ENCODE measurements at regions not wholly inside any gene's neighbourhood (a gene's known extent, or its start where the extent isn't known, plus 50 kb on each side); places are given as distances from the start of the nearest gene placed in this dataset.
"Not testable (repeated sequence)": the region's sequence is repeated elsewhere in the genome, so short reads cannot be mapped to it uniquely, and the experiment has no call there.

DNA sequence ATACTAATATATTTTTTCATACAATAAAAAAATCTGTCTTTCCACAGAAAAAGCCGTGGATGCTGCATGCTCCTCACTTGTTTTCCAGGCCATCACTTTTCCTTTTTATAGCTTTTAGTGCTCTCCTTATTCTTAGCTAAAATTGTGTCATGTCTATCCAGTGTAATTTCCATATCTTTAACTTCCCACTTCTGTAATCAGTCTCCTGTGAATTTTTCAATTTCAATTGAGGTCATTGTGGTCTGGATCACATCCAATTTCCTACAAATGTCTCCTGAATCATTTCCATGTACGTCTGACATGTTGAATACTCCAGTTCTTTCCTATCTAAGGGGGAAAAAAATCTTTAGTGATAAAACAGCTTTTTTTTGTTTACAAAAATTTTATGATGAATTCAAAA lies 838.2 kb upstream of the B3GALT2 start:
- H3K36me3 ChIP-seq = no peaks in the 10 kb centered on the region
- TF ChIP-seq, protein P1, sequence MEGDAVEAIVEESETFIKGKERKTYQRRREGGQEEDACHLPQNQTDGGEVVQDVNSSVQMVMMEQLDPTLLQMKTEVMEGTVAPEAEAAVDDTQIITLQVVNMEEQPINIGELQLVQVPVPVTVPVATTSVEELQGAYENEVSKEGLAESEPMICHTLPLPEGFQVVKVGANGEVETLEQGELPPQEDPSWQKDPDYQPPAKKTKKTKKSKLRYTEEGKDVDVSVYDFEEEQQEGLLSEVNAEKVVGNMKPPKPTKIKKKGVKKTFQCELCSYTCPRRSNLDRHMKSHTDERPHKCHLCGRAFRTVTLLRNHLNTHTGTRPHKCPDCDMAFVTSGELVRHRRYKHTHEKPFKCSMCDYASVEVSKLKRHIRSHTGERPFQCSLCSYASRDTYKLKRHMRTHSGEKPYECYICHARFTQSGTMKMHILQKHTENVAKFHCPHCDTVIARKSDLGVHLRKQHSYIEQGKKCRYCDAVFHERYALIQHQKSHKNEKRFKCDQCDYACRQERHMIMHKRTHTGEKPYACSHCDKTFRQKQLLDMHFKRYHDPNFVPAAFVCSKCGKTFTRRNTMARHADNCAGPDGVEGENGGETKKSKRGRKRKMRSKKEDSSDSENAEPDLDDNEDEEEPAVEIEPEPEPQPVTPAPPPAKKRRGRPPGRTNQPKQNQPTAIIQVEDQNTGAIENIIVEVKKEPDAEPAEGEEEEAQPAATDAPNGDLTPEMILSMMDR (IDR thresholded peaks at IDR 0.05; ENCODE audit: low read depth, low read length) = no peak
- DNase-seq = no peak
- H3K27me3 ChIP-seq = no peaks in the 10 kb centered on the region
- no peaks in the 10 kb centered on the region for H3K4me1 ChIP-seq
- H3K9me3 ChIP-seq = no peaks in the 10 kb centered on the region
- no peak overlapping the region for H3K4me3 ChIP-seq (ENCODE audit: low read depth, low read length)

- H3K4me1 ChIP-seq = no peaks in the 10 kb centered on the region
- no peak for DNase-seq
- no peaks in the 10 kb centered on the region for H3K9me3 ChIP-seq
- no peak overlapping the region for H3K4me3 ChIP-seq (ENCODE audit: low read depth, low read length)
- no peaks in the 10 kb centered on the region for H3K27me3 ChIP-seq
- H3K36me3 ChIP-seq = no peaks in the 10 kb centered on the region
- TF ChIP-seq, protein P1 (IDR thresholded peaks at IDR 0.05; ENCODE audit: low read depth, low read length) = no peak
Measured at GRCh38 chr1:194014014-194014413, 827.6 kb upstream of the B3GALT2 start.

GRCh38 chr1:194013561-194013960 lies 827.1 kb upstream of the B3GALT2 start:
- no peaks in the 10 kb centered on the region for H3K4me1 ChIP-seq
- H3K4me3 ChIP-seq (ENCODE audit: low read depth, low read length) = no peak overlapping the region
- H3K27me3 ChIP-seq = no peaks in the 10 kb centered on the region
- no peaks in the 10 kb centered on the region for H3K9me3 ChIP-seq
- no peaks in the 10 kb centered on the region for H3K36me3 ChIP-seq
- TF ChIP-seq, protein P1 (IDR thresholded peaks at IDR 0.05; ENCODE audit: low read depth, low read length) = no peak
- DNase-seq = no peak

- no peak overlapping the region for H3K4me3 ChIP-seq (ENCODE audit: low read depth, low read length)
- no peaks in the 10 kb centered on the region for H3K36me3 ChIP-seq
- TF ChIP-seq, protein P1 (IDR thresholded peaks at IDR 0.05; ENCODE audit: low read depth, low read length) = no peak
- no peaks in the 10 kb centered on the region for H3K9me3 ChIP-seq
- no peak for DNase-seq
- no peaks in the 10 kb centered on the region for H3K4me1 ChIP-seq
- H3K27me3 ChIP-seq = no peaks in the 10 kb centered on the region
Measured at GRCh38 chr1:194004146-194004545, 817.7 kb upstream of the B3GALT2 start.

DNA sequence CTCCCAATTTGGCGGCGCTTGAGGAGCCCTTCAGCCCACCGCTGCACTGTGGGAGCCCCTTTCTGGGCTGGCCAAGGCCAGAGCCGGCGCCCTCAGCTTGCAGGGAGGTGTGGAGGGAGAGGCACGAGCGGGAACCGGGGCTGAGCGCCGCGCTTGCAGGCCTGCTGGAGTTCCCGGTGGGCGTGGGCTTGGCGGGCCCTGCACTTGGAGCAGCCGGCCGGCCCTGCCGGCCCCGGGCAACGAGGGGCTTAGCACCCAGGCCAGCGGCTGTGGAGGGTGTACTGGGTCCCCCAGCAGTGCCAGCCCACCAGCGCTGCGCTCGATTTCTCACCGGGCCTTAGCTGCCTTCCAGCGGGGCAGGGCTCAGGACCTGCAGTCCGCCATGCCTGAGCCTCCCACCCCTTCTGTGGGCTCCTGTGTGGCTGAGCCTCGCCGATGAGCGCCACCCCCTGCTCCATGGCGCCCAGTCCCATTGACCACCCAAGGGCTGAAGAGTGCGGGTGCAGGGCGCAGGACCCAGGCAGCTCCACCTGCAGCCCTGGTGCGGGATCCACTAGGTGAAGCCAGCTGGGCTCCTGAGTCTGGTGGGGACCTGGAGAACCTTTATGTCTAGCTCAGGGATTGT lies 815.4 kb upstream of the B3GALT2 start:
- DNase-seq; H3K9me3 ChIP-seq; H3K4me1 ChIP-seq; H3K36me3 ChIP-seq; H3K4me3 ChIP-seq (ENCODE audit: low read depth, low read length); H3K27me3 ChIP-seq: not testable (repeated sequence)

- no peak for DNase-seq
- H3K4me1 ChIP-seq = no peaks in the 10 kb centered on the region
- H3K4me3 ChIP-seq (ENCODE audit: low read depth, low read length) = no peak overlapping the region
- H3K27me3 ChIP-seq = no peaks in the 10 kb centered on the region
- TF ChIP-seq, protein P1 (IDR thresholded peaks at IDR 0.05; ENCODE audit: low read depth, low read length) = no peak
- H3K36me3 ChIP-seq = no peaks in the 10 kb centered on the region
- H3K9me3 ChIP-seq = no peaks in the 10 kb centered on the region; the same call in 1 of the 2 replicates
Measured at GRCh38 chr1:193988885-193989284, 802.5 kb upstream of the B3GALT2 start.
